ENCODE measurements at regions not wholly inside any gene's neighbourhood (a gene's known extent, or its start where the extent isn't known, plus 50 kb on each side); places are given as distances from the start of the nearest gene placed in this dataset.

DNA sequence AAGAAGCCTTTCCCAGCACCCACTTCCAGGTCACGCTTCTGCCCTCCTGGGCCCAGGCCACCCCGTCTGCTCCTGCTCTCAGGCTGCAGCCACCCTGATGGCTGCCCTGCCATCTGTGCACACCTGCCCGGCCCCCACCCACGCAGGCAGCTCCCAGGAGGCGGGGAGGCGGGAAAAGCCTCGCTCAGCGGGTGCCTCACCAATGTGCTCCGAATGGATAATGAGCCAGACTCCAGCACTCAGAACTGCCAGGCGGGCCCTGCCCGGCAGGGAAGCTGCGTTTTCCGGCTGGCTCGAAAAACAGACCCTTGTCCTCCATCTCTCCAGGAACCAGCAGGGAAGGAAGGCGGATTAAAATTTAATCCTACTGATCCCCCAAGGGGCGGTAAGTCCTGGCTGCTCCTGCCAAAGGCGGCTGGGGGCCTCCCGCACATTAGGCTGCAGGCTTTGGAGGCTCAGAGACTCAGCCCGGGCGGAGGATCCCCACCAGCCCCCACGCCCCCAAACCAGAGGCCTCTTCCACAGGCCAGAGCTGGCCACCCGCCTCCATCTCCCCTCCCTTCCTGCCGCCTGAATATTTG lies 104.0 kb downstream of the NCOR2 start:
- no peak for TF ChIP-seq ZFX (IDR thresholded peaks at IDR 0.05; ENCODE audit: borderline replicate concordance)
- TF ChIP-seq, protein P1, sequence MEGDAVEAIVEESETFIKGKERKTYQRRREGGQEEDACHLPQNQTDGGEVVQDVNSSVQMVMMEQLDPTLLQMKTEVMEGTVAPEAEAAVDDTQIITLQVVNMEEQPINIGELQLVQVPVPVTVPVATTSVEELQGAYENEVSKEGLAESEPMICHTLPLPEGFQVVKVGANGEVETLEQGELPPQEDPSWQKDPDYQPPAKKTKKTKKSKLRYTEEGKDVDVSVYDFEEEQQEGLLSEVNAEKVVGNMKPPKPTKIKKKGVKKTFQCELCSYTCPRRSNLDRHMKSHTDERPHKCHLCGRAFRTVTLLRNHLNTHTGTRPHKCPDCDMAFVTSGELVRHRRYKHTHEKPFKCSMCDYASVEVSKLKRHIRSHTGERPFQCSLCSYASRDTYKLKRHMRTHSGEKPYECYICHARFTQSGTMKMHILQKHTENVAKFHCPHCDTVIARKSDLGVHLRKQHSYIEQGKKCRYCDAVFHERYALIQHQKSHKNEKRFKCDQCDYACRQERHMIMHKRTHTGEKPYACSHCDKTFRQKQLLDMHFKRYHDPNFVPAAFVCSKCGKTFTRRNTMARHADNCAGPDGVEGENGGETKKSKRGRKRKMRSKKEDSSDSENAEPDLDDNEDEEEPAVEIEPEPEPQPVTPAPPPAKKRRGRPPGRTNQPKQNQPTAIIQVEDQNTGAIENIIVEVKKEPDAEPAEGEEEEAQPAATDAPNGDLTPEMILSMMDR (IDR thresholded peaks at IDR 0.05) = no peak
- H3K27ac ChIP-seq = no peak overlapping the region

GRCh38 chr12:124462750-124463149 lies 104.7 kb downstream of the NCOR2 start:
- TF ChIP-seq, protein P1 (IDR thresholded peaks at IDR 0.05) = no peak
- no peak for TF ChIP-seq ZFX (IDR thresholded peaks at IDR 0.05; ENCODE audit: borderline replicate concordance)
- H3K27ac ChIP-seq = no peak overlapping the region

DNA sequence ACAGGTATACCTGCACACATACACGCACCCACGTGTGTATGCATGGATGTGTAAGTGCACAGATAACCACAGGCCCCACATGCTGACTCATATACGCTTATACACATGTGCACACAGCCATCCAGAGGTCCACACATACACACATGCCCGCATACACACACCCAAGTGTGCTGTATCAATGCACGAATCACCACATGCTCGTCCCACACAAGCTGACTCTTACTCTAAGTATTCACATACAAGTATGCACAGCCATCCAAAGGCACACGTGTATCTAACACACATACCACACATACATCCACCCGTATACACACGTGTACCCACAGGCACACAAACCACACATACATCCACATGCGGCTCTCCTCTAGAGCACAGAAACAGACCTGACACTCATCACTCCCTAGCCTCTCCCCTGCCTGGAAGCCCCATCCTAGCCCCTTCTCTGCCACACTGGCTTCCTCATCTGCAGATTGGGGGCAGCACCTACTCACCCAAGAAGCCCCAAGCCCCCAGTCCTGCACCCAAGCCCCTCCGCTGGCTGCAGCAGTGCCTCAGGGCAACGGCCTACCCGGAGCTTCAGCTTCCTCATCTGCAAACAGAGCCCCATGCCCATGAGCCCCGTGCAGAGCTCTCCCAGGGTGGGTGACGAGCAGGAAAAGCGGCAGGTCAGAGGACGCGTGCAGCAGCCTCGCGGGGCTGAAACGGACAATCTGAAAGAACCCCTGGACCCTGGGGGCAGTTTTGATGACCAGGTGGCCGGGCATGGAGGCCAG lies 105.4 kb downstream of the NCOR2 start:
- no peak overlapping the region for H3K27ac ChIP-seq
- TF ChIP-seq ZFX (IDR thresholded peaks at IDR 0.05; ENCODE audit: borderline replicate concordance) = no peak
- TF ChIP-seq, protein P1 (IDR thresholded peaks at IDR 0.05) = no peak

DNA sequence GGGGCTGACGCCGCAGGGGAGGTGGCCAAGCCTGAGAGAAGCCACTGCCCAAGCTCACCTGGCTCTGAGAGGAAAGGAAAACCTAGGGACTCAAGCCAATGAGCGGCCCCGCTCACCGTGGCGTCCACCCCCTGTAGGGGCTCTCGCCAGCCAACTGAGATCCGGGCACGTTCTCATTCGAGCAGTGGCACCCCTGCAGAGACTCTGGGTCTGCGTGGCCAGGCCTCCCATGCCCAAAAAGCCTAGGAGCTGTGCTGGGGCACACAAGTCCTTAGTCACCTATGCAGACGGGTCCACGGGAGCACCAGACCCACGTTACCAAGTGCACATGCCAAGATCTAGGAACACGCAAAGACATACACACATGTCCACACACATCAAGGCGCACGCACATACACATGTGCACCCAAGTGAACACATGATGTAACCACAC lies 106.2 kb downstream of the NCOR2 start:
- no peak overlapping the region for H3K27ac ChIP-seq

DNA sequence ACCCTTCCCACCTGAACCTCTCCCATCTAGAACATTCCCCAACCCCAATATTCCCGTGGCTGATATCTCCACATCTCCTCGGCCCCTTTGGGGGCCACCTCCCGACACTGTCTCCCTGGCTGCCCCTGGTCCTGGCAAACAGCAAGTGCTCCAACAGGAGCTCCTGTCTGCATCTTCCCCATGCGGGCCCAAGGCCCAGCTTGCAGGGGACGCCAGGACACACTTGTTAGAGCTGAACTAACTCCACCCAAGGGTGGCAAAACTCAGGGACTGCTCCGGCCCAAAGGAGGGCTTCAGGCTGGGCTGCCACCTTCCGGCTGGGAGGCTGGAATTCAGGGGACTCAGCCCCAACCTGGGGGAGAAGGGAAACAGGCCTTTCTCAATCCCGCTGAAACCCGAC lies 106.6 kb downstream of the NCOR2 start:
- TF ChIP-seq ZFX (IDR thresholded peaks at IDR 0.05; ENCODE audit: borderline replicate concordance) = no peak
- TF ChIP-seq, protein P1 (IDR thresholded peaks at IDR 0.05) = no peak
- no peak overlapping the region for H3K27ac ChIP-seq

More for the DNA sequence above, 106.2 kb downstream of the NCOR2 start:
- no peak for TF ChIP-seq ZFX (IDR thresholded peaks at IDR 0.05; ENCODE audit: borderline replicate concordance)
- TF ChIP-seq, protein P1 (IDR thresholded peaks at IDR 0.05) = no peak

- no peak for TF ChIP-seq ZFX (IDR thresholded peaks at IDR 0.05; ENCODE audit: borderline replicate concordance)
- TF ChIP-seq, protein P1 (IDR thresholded peaks at IDR 0.05) = no peak
- H3K27ac ChIP-seq = no peak overlapping the region
Measured at GRCh38 chr12:124459852-124460645, 107.4 kb downstream of the NCOR2 start.
